Suprapubic skin (tissue), 3 donors: ENCODE measurements at regions not wholly inside any gene's neighbourhood (a gene's known extent, or its start where the extent isn't known, plus 50 kb on each side); places are given as distances from the start of the nearest gene placed in this dataset.

Experiments used
- CTCF ChIP-seq, 2 donors: fragments of 200-600 bp in 1 of 2; fragments of 450-650 bp in 1 of 2; sonication (generic) in 1 of 2; IDR thresholded peaks; one replicate each; pipeline ENCODE4 v1.5.1; 2016 to 2019; ENCODE audit warnings: antibody characterized with exemption in 2 of 2, mild to moderate bottlenecking in 1 of 2, moderate library complexity in 1 of 2
- POLR2A ChIP-seq, 2 donors: fragments of 450-650 bp; IDR thresholded peaks; one replicate each; pipeline ENCODE4 v1.6.1; 2017; ENCODE audit warnings: antibody characterized with exemption in 2 of 2, mild to moderate bottlenecking in 2 of 2, moderate library complexity in 2 of 2

- TF ChIP-seq CTCF (IDR thresholded peaks at IDR 0.05) (no peak), POLR2A (IDR thresholded peaks at IDR 0.05) (no peak)
Observed at GRCh38 chr11:19291064-19291463, 50.3 kb upstream of the E2F8 start.
